ENCODE measurements at regions not wholly inside any gene's neighbourhood (a gene's known extent, or its start where the extent isn't known, plus 50 kb on each side); places are given as distances from the start of the nearest gene placed in this dataset.

DNA sequence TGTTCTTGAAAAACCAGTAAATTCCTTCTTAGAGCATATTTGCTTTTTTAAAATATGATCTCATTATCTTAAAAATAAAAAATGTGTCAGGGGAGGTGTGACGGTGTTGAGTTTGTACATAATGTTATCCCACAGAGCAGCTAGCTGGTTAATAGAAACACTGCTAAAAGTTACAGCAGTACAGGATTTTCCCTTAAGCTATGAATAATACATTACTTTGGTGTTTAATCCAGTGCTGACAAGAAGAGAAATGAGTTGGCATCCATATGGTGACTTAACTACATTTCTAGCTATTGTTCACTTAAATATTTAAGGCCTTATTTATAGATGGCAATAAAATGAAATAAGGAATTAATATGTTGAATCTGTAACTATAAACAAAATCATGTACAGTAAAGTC, 883.1 kb downstream of the CDH18 start:
- TF ChIP-seq, protein P1, sequence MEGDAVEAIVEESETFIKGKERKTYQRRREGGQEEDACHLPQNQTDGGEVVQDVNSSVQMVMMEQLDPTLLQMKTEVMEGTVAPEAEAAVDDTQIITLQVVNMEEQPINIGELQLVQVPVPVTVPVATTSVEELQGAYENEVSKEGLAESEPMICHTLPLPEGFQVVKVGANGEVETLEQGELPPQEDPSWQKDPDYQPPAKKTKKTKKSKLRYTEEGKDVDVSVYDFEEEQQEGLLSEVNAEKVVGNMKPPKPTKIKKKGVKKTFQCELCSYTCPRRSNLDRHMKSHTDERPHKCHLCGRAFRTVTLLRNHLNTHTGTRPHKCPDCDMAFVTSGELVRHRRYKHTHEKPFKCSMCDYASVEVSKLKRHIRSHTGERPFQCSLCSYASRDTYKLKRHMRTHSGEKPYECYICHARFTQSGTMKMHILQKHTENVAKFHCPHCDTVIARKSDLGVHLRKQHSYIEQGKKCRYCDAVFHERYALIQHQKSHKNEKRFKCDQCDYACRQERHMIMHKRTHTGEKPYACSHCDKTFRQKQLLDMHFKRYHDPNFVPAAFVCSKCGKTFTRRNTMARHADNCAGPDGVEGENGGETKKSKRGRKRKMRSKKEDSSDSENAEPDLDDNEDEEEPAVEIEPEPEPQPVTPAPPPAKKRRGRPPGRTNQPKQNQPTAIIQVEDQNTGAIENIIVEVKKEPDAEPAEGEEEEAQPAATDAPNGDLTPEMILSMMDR (conservative IDR thresholded peaks at IDR 0.05 in 1 of 2, IDR thresholded peaks at IDR 0.05 in 1 of 2; ENCODE audit: extremely low read depth in 1 of 2, insufficient read depth in 1 of 2, low read depth in 1 of 2, low read length in 2 of 2), result no peak
- TF ChIP-seq EZH2 (IDR thresholded peaks at IDR 0.05; ENCODE audit: borderline replicate concordance, low read length), result no peak
